BJ (cell line): ENCODE measurements at regions not wholly inside any gene's neighbourhood (a gene's known extent, or its start where the extent isn't known, plus 50 kb on each side); places are given as distances from the start of the nearest gene placed in this dataset.
A peak's percentile ranks its signal among the peaks of the same experiment; 100 is the strongest.

ENCODE experiments used
- CTCF ChIA-PET: fragments of 350-600 bp; formaldehyde crosslinking; extraction: SDS; loops from one replicate; lab custom pipeline; 2021; ENCODE audit warnings: antibody characterized with exemption, inconsistent platforms; lab: Yijun Ruan, JAX
- POLR2A ChIA-PET: fragments of 300-600 bp; sonication (Branson Sonifier 250); formaldehyde crosslinking; extraction: SDS; loops from one replicate; lab custom pipeline; 2021; ENCODE audit warnings: antibody characterized with exemption; lab: Charles Lee
- DNase-seq: peaks from one replicate; pipeline ENCODE4 v3.0.0-alpha.2; 2011; ENCODE audit warnings: low read depth
- H3K27me3 ChIP-seq: 2 replicates; pipeline ENCODE4 v1.6.0; 2011; ENCODE audit warnings: low read length; ENCODE audit not compliant: control insufficient read depth, insufficient read depth
- H3K36me3 ChIP-seq: 2 replicates; pipeline ENCODE4 v1.5.1; 2011; ENCODE audit warnings: low read length; ENCODE audit not compliant: control insufficient read depth, insufficient read depth
- H3K4me3 ChIP-seq: 2 replicates; pipeline ENCODE4 v1.5.1; 2011; ENCODE audit warnings: low read depth, mild to moderate bottlenecking, control low read depth, low read length
- TF ChIP-seq, protein P1 (sequence below): IDR thresholded peaks from 2 replicates; pipeline ENCODE4 v1.5.1; 2011; ENCODE audit warnings: low read depth, mild to moderate bottlenecking, control low read depth, inconsistent platforms, low read length, moderate library complexity; ENCODE audit not compliant: insufficient read depth

DNA sequence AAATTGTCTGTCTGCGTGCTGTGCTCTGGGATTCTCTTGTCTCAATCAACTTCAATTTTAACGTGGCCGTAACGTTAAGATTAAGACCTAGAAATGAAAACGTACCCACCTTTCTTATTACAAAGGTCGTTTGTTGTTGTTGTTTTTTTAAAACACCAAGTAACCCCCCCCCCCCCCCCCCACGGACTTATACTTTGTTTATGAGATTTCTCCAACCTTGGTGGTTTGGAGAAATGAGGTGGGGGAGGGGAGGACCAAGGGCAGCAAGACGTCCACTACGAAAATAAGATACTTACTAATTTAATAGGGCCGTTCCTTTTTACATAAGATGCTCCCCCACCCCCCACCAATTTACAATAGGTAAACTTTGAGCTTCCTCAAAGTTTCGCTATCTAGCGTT lies 244.4 kb upstream of the TOPAZ1 start:
- H3K4me3 ChIP-seq: peak overlapping the region; percentile 49
- ChIA-PET CTCF (interaction anchor here (1.5 to 2.2 kb wide), 5 partner anchors 80 to 202 kb away, joined by 3 to 8 read pairs (median 5); no protein-coding TSS in a partner anchor), POLR2A (interaction anchor here (0.6 to 0.7 kb wide), 2 partner anchors 457 to 627 kb away, joined by 7 to 15 read pairs; no protein-coding TSS in a partner anchor)
- H3K27me3 ChIP-seq: peaks cover 1% of the 10 kb centered on the region; the same call in 1 of the 2 replicates
- no peak for DNase-seq
- no peaks in the 10 kb centered on the region for H3K36me3 ChIP-seq
- TF ChIP-seq, protein P1, sequence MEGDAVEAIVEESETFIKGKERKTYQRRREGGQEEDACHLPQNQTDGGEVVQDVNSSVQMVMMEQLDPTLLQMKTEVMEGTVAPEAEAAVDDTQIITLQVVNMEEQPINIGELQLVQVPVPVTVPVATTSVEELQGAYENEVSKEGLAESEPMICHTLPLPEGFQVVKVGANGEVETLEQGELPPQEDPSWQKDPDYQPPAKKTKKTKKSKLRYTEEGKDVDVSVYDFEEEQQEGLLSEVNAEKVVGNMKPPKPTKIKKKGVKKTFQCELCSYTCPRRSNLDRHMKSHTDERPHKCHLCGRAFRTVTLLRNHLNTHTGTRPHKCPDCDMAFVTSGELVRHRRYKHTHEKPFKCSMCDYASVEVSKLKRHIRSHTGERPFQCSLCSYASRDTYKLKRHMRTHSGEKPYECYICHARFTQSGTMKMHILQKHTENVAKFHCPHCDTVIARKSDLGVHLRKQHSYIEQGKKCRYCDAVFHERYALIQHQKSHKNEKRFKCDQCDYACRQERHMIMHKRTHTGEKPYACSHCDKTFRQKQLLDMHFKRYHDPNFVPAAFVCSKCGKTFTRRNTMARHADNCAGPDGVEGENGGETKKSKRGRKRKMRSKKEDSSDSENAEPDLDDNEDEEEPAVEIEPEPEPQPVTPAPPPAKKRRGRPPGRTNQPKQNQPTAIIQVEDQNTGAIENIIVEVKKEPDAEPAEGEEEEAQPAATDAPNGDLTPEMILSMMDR: no peak

DNA sequence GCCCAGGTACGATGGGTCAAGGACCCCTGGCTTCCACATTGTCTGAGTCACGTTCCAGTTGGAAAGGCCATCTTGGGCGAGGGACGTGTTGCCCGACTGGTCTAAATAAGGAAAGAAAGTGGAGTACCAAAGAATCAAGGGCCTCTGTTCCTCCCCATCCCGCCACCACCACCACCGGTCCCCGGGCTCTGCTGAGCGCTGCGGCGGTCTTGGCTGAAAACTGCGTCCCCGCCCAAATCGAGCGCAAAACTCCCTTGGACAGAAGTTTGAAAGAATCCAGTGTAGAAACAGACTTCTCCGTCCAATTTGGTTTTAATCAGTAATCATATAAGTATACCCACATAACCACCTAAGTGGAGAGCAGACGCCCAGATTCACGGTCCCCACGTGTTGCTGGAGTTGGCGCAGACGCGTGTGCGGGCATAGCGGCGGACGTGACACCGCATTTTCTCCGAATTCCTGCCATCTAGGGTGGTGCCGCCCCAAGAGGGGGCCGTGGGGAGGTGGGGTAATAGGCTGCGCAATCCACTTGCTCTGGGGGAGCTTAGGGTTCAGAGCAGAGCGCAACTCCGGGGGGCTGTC lies 243.8 kb upstream of the TOPAZ1 start:
- DNase-seq: no peak
- H3K36me3 ChIP-seq: no peaks in the 10 kb centered on the region
- TF ChIP-seq, protein P1: no peak
- POLR2A ChIA-PET: interaction anchor here (0.6 to 0.7 kb wide), 2 partner anchors 458 to 627 kb away, joined by 7 to 15 read pairs; no protein-coding TSS in a partner anchor
- peaks cover 1% of the 10 kb centered on the region; the same call in 1 of the 2 replicates for H3K27me3 ChIP-seq
- CTCF ChIA-PET: interaction anchor here (1.7 kb wide), 1 partner anchor 201 kb away, joined by 3 read pairs; no protein-coding TSS in a partner anchor
- H3K4me3 ChIP-seq: peak overlapping the region; percentile 1

DNA sequence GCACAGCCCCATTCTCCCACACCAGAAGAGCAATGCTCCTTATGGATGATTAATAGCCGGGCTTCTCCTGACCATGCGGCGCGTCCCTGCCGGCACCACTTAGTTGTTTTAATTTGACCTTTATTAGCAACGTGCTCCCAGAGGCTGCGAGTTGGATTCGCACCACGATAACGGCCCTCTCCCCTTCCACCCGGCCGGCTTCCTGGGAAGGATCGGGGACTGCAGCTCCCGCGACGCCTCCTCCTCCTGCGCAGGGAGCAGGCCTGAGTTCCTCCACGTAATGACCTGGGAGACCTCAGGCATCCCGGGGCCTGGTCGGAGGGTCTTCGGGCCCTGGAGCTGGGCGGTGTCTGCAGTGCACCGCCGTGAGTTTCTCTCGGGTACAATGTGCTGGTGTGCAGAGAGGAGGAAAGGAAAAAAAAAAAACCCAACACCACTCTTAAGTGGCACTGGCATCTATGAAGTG lies 243.3 kb upstream of the TOPAZ1 start:
- POLR2A ChIA-PET: no interaction called here
- H3K36me3 ChIP-seq: no peaks in the 10 kb centered on the region
- TF ChIP-seq, protein P1: no peak
- DNase-seq: no peak
- CTCF ChIA-PET: interaction anchor here (1.7 kb wide), 1 partner anchor 201 kb away, joined by 3 read pairs; no protein-coding TSS in a partner anchor
- peak overlapping the region; percentile 84 for H3K4me3 ChIP-seq
- H3K27me3 ChIP-seq: peaks cover 1% of the 10 kb centered on the region; the same call in 1 of the 2 replicates

DNA sequence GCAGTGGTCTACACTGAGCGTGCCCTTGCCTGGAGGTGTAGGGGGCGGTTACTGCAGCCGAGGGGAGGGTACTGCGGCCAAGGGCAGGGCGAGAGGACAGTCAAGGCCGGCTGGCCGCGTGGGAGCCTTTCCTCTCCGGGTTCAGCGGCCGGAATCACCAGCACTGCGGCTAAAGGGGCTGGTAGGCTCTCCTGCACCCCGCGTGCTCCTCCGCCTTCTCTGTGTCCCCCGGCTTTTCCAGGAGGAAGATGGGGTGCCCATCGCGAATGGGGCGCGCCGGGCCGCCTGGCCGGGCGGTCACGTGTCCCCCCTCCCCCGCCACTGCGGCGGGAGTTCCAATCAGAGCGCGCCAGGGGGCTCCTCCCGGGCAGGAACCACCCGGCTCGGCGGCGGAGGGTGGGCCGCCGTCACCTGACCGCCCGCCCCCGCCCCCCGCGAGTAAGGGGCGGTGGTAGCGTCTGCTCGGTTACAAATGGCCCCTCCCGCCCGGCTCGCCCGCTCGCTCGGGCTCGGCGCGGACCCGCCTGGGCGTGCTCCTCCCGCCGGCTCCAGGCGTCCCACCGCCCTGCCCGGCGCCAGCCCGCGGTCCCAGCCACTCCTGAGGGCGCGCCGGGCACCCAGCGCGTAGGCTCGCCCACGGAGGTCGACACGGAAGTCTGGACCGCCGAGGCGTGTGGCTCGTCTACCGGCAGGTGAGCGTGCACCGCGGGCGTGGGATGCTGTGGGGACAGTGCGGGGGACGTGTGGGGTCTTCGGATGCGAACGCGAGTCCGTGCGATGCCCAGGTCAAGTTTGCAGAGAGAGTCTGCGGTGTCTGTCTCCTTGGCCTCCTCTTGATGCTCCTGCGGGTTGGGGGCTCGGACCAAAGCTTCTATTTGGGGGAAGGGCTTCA lies 242.6 kb upstream of the TOPAZ1 start:
- Histone ChIP-seq H3K4me3 (peak overlapping the region; percentile 84), H3K27me3 (0 out of 2 replicates have a peak, but pooled peaks cover 1% of the 10 kb centered on the region), H3K36me3 (no peaks in the 10 kb centered on the region)
- DNase-seq: no peak
- TF ChIP-seq, protein P1: no peak
- ChIA-PET CTCF (interaction anchor here (1.0 to 1.7 kb wide), 4 partner anchors 115 to 202 kb away, joined by 3 read pairs; no protein-coding TSS in a partner anchor), POLR2A (no interaction called here)
